Ovary (tissue), 3 donors: ENCODE measurements at regions not wholly inside any gene's neighbourhood (a gene's known extent, or its start where the extent isn't known, plus 50 kb on each side); places are given as distances from the start of the nearest gene placed in this dataset.

ENCODE experiments used
- POLR2A ChIP-seq: fragments of 450-650 bp; IDR thresholded peaks from one replicate; pipeline ENCODE4 v1.6.1; 2017; ENCODE audit warnings: antibody characterized with exemption, mild to moderate bottlenecking, moderate library complexity
- TF ChIP-seq, protein P1 (sequence below), 3 donors: fragments of 450-650 bp in 2 of 3; fragments of 200-600 bp in 1 of 3; IDR thresholded peaks; one replicate each; pipeline versions ENCODE4 v1.5.1 to v1.8.0; 2016 to 2022; ENCODE audit warnings: antibody characterized with exemption in 3 of 3, mild to moderate bottlenecking in 1 of 3
- donor health status: DM: no; HTN: no; CAD: no.

DNA sequence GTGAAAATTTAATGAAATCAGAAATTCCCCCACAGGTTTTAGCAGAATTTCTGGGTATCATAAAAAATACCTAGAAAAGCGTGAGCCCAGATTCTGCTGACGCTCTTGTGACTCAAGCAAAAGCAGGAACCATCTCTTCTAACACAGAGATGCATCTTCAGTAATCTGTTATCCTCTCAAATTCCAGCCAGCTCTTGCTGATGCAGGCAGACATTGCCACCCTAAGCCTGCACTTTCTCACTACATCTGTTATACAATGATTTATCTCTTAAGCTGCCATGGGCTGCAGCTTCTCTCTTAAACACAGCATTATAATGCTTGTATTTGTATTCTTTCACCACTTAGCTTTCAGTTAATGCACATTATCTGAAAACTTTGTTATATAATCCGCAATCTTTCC lies 113.0 kb upstream of the RGS1 start:
- TF ChIP-seq, protein P1, sequence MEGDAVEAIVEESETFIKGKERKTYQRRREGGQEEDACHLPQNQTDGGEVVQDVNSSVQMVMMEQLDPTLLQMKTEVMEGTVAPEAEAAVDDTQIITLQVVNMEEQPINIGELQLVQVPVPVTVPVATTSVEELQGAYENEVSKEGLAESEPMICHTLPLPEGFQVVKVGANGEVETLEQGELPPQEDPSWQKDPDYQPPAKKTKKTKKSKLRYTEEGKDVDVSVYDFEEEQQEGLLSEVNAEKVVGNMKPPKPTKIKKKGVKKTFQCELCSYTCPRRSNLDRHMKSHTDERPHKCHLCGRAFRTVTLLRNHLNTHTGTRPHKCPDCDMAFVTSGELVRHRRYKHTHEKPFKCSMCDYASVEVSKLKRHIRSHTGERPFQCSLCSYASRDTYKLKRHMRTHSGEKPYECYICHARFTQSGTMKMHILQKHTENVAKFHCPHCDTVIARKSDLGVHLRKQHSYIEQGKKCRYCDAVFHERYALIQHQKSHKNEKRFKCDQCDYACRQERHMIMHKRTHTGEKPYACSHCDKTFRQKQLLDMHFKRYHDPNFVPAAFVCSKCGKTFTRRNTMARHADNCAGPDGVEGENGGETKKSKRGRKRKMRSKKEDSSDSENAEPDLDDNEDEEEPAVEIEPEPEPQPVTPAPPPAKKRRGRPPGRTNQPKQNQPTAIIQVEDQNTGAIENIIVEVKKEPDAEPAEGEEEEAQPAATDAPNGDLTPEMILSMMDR (IDR thresholded peaks at IDR 0.05), result no peak
- no peak for TF ChIP-seq POLR2A
